ENCODE measurements at regions not wholly inside any gene's neighbourhood (a gene's known extent, or its start where the extent isn't known, plus 50 kb on each side); places are given as distances from the start of the nearest gene placed in this dataset.
"Not testable (repeated sequence)": the region's sequence is repeated elsewhere in the genome, so short reads cannot be mapped to it uniquely, and the experiment has no call there.

GRCh38 chr5:18238321-18238720 lies 604.1 kb downstream of the TAF11L14 start:
- no peaks in the 10 kb centered on the region for H3K36me3 Mint-ChIP-seq
- no peaks in the 10 kb centered on the region for H3K4me1 Mint-ChIP-seq
- H3K9me3 Mint-ChIP-seq, result peaks cover 10% of the 10 kb centered on the region
- no peaks in the 10 kb centered on the region for H3K27me3 Mint-ChIP-seq
- no peak overlapping the region for H3K4me3 Mint-ChIP-seq
- H3K27ac Mint-ChIP-seq, result no peak overlapping the region

GRCh38 chr5:18240971-18241370 lies 606.7 kb downstream of the TAF11L14 start:
- Mint-ChIP-seq H3K27me3 (no peaks in the 10 kb centered on the region), H3K4me3 (no peak overlapping the region), H3K36me3 (no peaks in the 10 kb centered on the region)

GRCh38 chr5:18243846-18244245 lies 609.6 kb downstream of the TAF11L14 start:
- H3K27me3 Mint-ChIP-seq, result no peaks in the 10 kb centered on the region
- H3K36me3 Mint-ChIP-seq, result no peaks in the 10 kb centered on the region
- H3K4me3 Mint-ChIP-seq, result no peak overlapping the region
- H3K9me3 Mint-ChIP-seq, result peaks cover 7% of the 10 kb centered on the region
- no peak overlapping the region for H3K27ac Mint-ChIP-seq
- no peaks in the 10 kb centered on the region for H3K4me1 Mint-ChIP-seq

More at GRCh38 chr5:18240971-18241370, 606.7 kb downstream of the TAF11L14 start:
- Mint-ChIP-seq H3K4me1 (no peaks in the 10 kb centered on the region), H3K9me3 (peaks cover 10% of the 10 kb centered on the region), H3K27ac (no peak overlapping the region)

GRCh38 chr5:18244309-18244708 lies 610.0 kb downstream of the TAF11L14 start:
- no peaks in the 10 kb centered on the region for H3K4me1 Mint-ChIP-seq
- H3K9me3 Mint-ChIP-seq, result peaks cover 7% of the 10 kb centered on the region
- H3K27ac Mint-ChIP-seq, result no peak overlapping the region
- no peaks in the 10 kb centered on the region for H3K36me3 Mint-ChIP-seq
- no peaks in the 10 kb centered on the region for H3K27me3 Mint-ChIP-seq
- no peak overlapping the region for H3K4me3 Mint-ChIP-seq

GRCh38 chr5:18252559-18252958 lies 618.3 kb downstream of the TAF11L14 start:
- no peaks in the 10 kb centered on the region for H3K36me3 Mint-ChIP-seq
- no peak overlapping the region for H3K27ac Mint-ChIP-seq
- H3K4me3 Mint-ChIP-seq, result no peak overlapping the region
- peaks cover 18% of the 10 kb centered on the region for H3K9me3 Mint-ChIP-seq
- H3K27me3 Mint-ChIP-seq, result no peaks in the 10 kb centered on the region
- H3K4me1 Mint-ChIP-seq, result no peaks in the 10 kb centered on the region

- no peak overlapping the region for H3K4me3 Mint-ChIP-seq
Measured at GRCh38 chr5:18264126-18264882, 630.0 kb downstream of the TAF11L14 start.

GRCh38 chr5:18270635-18271338 lies 636.5 kb downstream of the TAF11L14 start:
- Mint-ChIP-seq H3K27ac (no peak overlapping the region), H3K9me3 (peaks cover 14% of the 10 kb centered on the region), H3K4me3 (no peak overlapping the region), H3K27me3 (no peaks in the 10 kb centered on the region), H3K4me1 (no peaks in the 10 kb centered on the region), H3K36me3 (no peaks in the 10 kb centered on the region)

More at GRCh38 chr5:18264126-18264882, 630.0 kb downstream of the TAF11L14 start:
- Mint-ChIP-seq H3K9me3 (peaks cover 11% of the 10 kb centered on the region), H3K27me3 (no peaks in the 10 kb centered on the region), H3K27ac (no peak overlapping the region), H3K4me1 (no peaks in the 10 kb centered on the region), H3K36me3 (no peaks in the 10 kb centered on the region)

- H3K9me3 Mint-ChIP-seq, result no peaks in the 10 kb centered on the region
- no peaks in the 10 kb centered on the region for H3K4me1 Mint-ChIP-seq
- H3K36me3 Mint-ChIP-seq, result no peaks in the 10 kb centered on the region
- H3K27me3 Mint-ChIP-seq, result no peaks in the 10 kb centered on the region
- no peak overlapping the region for H3K27ac Mint-ChIP-seq
- H3K4me3 Mint-ChIP-seq, result no peak overlapping the region
Measured at GRCh38 chr5:18276939-18277338, 642.7 kb downstream of the TAF11L14 start.

- peaks cover 10% of the 10 kb centered on the region for H3K9me3 Mint-ChIP-seq
Measured at GRCh38 chr5:18281947-18282581, 647.8 kb downstream of the TAF11L14 start.

GRCh38 chr5:18285257-18285656 lies 651.0 kb downstream of the TAF11L14 start:
- H3K27me3 Mint-ChIP-seq, result no peaks in the 10 kb centered on the region
- H3K9me3 Mint-ChIP-seq, result peaks cover 10% of the 10 kb centered on the region
- H3K27ac Mint-ChIP-seq, result no peak overlapping the region
- H3K36me3 Mint-ChIP-seq, result no peaks in the 10 kb centered on the region
- no peaks in the 10 kb centered on the region for H3K4me1 Mint-ChIP-seq
- no peak overlapping the region for H3K4me3 Mint-ChIP-seq

More at GRCh38 chr5:18281947-18282581, 647.8 kb downstream of the TAF11L14 start:
- Mint-ChIP-seq H3K4me3 (no peak overlapping the region), H3K4me1 (no peaks in the 10 kb centered on the region), H3K27ac (no peak overlapping the region), H3K27me3 (no peaks in the 10 kb centered on the region), H3K36me3 (no peaks in the 10 kb centered on the region)

- H3K9me3 Mint-ChIP-seq, result no peaks in the 10 kb centered on the region
- H3K4me3 Mint-ChIP-seq, result no peak overlapping the region
- no peak overlapping the region for H3K27ac Mint-ChIP-seq
- no peaks in the 10 kb centered on the region for H3K4me1 Mint-ChIP-seq
- H3K27me3 Mint-ChIP-seq, result no peaks in the 10 kb centered on the region
- no peaks in the 10 kb centered on the region for H3K36me3 Mint-ChIP-seq
Measured at GRCh38 chr5:18292146-18292545, 657.9 kb downstream of the TAF11L14 start.

- not testable (repeated sequence) for H3K27me3 Mint-ChIP-seq, H3K27ac Mint-ChIP-seq, H3K4me1 Mint-ChIP-seq, H3K9me3 Mint-ChIP-seq, H3K36me3 Mint-ChIP-seq, H3K4me3 Mint-ChIP-seq
Measured at GRCh38 chr5:18295696-18296095, 661.4 kb downstream of the TAF11L14 start.

- H3K9me3 Mint-ChIP-seq, result peaks cover 9% of the 10 kb centered on the region
- H3K27ac Mint-ChIP-seq, result no peak overlapping the region
- H3K36me3 Mint-ChIP-seq, result no peaks in the 10 kb centered on the region
- no peaks in the 10 kb centered on the region for H3K27me3 Mint-ChIP-seq
- no peak overlapping the region for H3K4me3 Mint-ChIP-seq
- no peaks in the 10 kb centered on the region for H3K4me1 Mint-ChIP-seq
Measured at GRCh38 chr5:18299166-18299565, 664.9 kb downstream of the TAF11L14 start.

GRCh38 chr5:18305288-18305924 lies 671.1 kb downstream of the TAF11L14 start:
- no peaks in the 10 kb centered on the region for H3K4me1 Mint-ChIP-seq
- no peak overlapping the region for H3K27ac Mint-ChIP-seq
- H3K9me3 Mint-ChIP-seq, result peaks cover 5% of the 10 kb centered on the region
- H3K27me3 Mint-ChIP-seq, result no peaks in the 10 kb centered on the region
- H3K4me3 Mint-ChIP-seq, result no peak overlapping the region
- H3K36me3 Mint-ChIP-seq, result no peaks in the 10 kb centered on the region

- Mint-ChIP-seq H3K27me3 (no peaks in the 10 kb centered on the region), H3K36me3 (no peaks in the 10 kb centered on the region), H3K4me1 (no peaks in the 10 kb centered on the region), H3K4me3 (no peak overlapping the region), H3K9me3 (no peaks in the 10 kb centered on the region), H3K27ac (no peak overlapping the region)
Measured at GRCh38 chr5:18311266-18311665, 677.0 kb downstream of the TAF11L14 start.
